Naive thymus-derived CD4-positive, alpha-beta T cell (primary cell): ENCODE measurements at regions not wholly inside any gene's neighbourhood (a gene's known extent, or its start where the extent isn't known, plus 50 kb on each side); places are given as distances from the start of the nearest gene placed in this dataset.

Experiments used
- ATAC-seq: fragments of 150-1000 bp; cut with Tn5 transposase; 2 replicates; pipeline ENCODE4 v1.10.0; 2021; ENCODE audit warnings: mild to moderate bottlenecking, moderate library complexity
- CTCF ChIA-PET: fragments of 350-600 bp; sonication (Branson Sonifier 250); formaldehyde crosslinking; loops from one replicate; lab custom pipeline; 2021; ENCODE audit warnings: antibody characterized with exemption; lab: Charles Lee
- POLR2A ChIA-PET: fragments of 350-600 bp; sonication (Branson Sonifier 250); formaldehyde crosslinking; loops from one replicate; lab custom pipeline; 2021; ENCODE audit warnings: antibody characterized with exemption, inconsistent platforms; lab: Charles Lee
- DNase-seq, 9 donors: peaks; one replicate each; pipeline versions ENCODE4 v3.0.0 to v3.0.0-alpha.2; 2020 to 2022; ENCODE audit warnings: mixed read lengths in 1 of 9
- H3K27ac ChIP-seq: one replicate; pipeline ENCODE4 v1.7.0; 2013; ENCODE audit warnings: mild to moderate bottlenecking, low read depth, low read length, moderate library complexity
- H3K27me3 ChIP-seq, 2 donors: one replicate each; pipeline ENCODE4 v1.7.0; 2013; ENCODE audit warnings: low read length in 2 of 2, mild to moderate bottlenecking in 2 of 2, moderate library complexity in 2 of 2; ENCODE audit not compliant: control insufficient read depth in 2 of 2, insufficient read depth in 2 of 2
- H3K36me3 ChIP-seq, 3 experiments: 1 replicate in 2 of 3; 2 replicates in 1 of 3; pipeline ENCODE4 v1.7.0; 2013; ENCODE audit warnings: low read length in 3 of 3, mild to moderate bottlenecking in 3 of 3, moderate library complexity in 1 of 3; ENCODE audit not compliant: insufficient read depth in 3 of 3, control insufficient read depth in 2 of 3
- H3K4me1 ChIP-seq, 2 donors: one replicate each; pipeline ENCODE4 v1.7.0; 2013; ENCODE audit warnings: low read length in 2 of 2, mild to moderate bottlenecking in 2 of 2, moderate library complexity in 1 of 2; ENCODE audit not compliant: control insufficient read depth in 2 of 2, insufficient read depth in 2 of 2
- H3K4me3 ChIP-seq: 2 replicates; pipeline ENCODE4 v1.7.0; 2013; ENCODE audit warnings: mild to moderate bottlenecking, low read length
- H3K9me3 ChIP-seq, 3 experiments: 1 replicate in 2 of 3; 2 replicates in 1 of 3; pipeline ENCODE4 v1.7.0; 2013; ENCODE audit warnings: low read length in 3 of 3; ENCODE audit not compliant: control insufficient read depth in 2 of 3
- H3K27ac Mint-ChIP-seq, 9 donors: one replicate each; pipeline ENCODE4 v1.8.0; 2020 to 2022; ENCODE audit warnings: mixed read lengths in 9 of 9, mild to moderate bottlenecking in 8 of 9, moderate library complexity in 5 of 9, inconsistent platforms in 2 of 9
- H3K27me3 Mint-ChIP-seq, 5 donors: one replicate each; pipeline ENCODE4 v1.8.0; 2021 to 2022; ENCODE audit warnings: mixed read lengths in 5 of 5, mild to moderate bottlenecking in 1 of 5
- H3K36me3 Mint-ChIP-seq, 5 donors: one replicate each; pipeline ENCODE4 v1.8.0; 2020 to 2022; ENCODE audit warnings: mixed read lengths in 5 of 5, mild to moderate bottlenecking in 3 of 5, inconsistent platforms in 1 of 5
- H3K4me1 Mint-ChIP-seq, 7 donors: one replicate each; pipeline ENCODE4 v1.8.0; 2020 to 2022; ENCODE audit warnings: mixed read lengths in 7 of 7, mild to moderate bottlenecking in 3 of 7, inconsistent platforms in 1 of 7
- H3K4me3 Mint-ChIP-seq, 10 donors: one replicate each; pipeline ENCODE4 v1.8.0; 2020 to 2022; ENCODE audit warnings: mild to moderate bottlenecking in 10 of 10, mixed read lengths in 10 of 10, moderate library complexity in 6 of 10, inconsistent platforms in 2 of 10
- H3K9me3 Mint-ChIP-seq, 11 donors: one replicate each; pipeline ENCODE4 v1.8.0; 2020 to 2022; ENCODE audit warnings: mixed read lengths in 11 of 11, mild to moderate bottlenecking in 4 of 11, inconsistent platforms in 1 of 11, moderate library complexity in 1 of 11
- intact Hi-C, 2 donors: fragments of 100-400 bp; cut with micrococcal nuclease; formaldehyde crosslinking; loops; one replicate each; pipeline ENCODE4 v1.15.1; 2023

GRCh38 chr2:143856978-143857377 is 662.9 kb downstream of the ZEB2 start:
- Mint-ChIP-seq H3K9me3 (peaks cover 0 to 7% (median 4%) of the 10 kb centered on the region in 11 donors), H3K36me3 (peaks cover 0 to 4% (median 0%) of the 10 kb centered on the region in 5 donors), H3K27ac (no peak overlapping the region), H3K27me3 (peaks cover 4 to 8% (median 5%) of the 10 kb centered on the region in 5 donors), H3K4me1 (no peaks in the 10 kb centered on the region), H3K4me3 (no peak overlapping the region)
- H3K4me1 ChIP-seq = no peaks in the 10 kb centered on the region
- H3K27ac ChIP-seq = no peak overlapping the region
- intact Hi-C loops = no loop called here
- ATAC-seq (no peak), DNase-seq (no peak)
- H3K36me3 ChIP-seq = no peaks in the 10 kb centered on the region
- no peaks in the 10 kb centered on the region for H3K9me3 ChIP-seq
- POLR2A ChIA-PET = no interaction called here
- no peak overlapping the region for H3K4me3 ChIP-seq
- no peaks in the 10 kb centered on the region for H3K27me3 ChIP-seq
- CTCF ChIA-PET = no interaction called here

GRCh38 chr2:143852759-143853158 is 667.2 kb downstream of the ZEB2 start:
- no peak for DNase-seq
- Mint-ChIP-seq H3K4me3 (no peak overlapping the region), H3K27me3 (peaks cover 17 to 28% (median 22%) of the 10 kb centered on the region in 5 donors), H3K4me1 (no peaks in the 10 kb centered on the region), H3K9me3 (peaks cover 0 to 2% (median 0%) of the 10 kb centered on the region in 11 donors), H3K27ac (no peak overlapping the region), H3K36me3 (no peaks in the 10 kb centered on the region)
- ChIA-PET CTCF (no interaction called here), POLR2A (no interaction called here)
- H3K4me1 ChIP-seq = no peaks in the 10 kb centered on the region
- no peaks in the 10 kb centered on the region for H3K27me3 ChIP-seq
- H3K36me3 ChIP-seq = no peaks in the 10 kb centered on the region
- intact Hi-C loops = no loop called here
- no peak overlapping the region for H3K27ac ChIP-seq
- ATAC-seq = no peak
- H3K9me3 ChIP-seq = no peaks in the 10 kb centered on the region
- H3K4me3 ChIP-seq = no peak overlapping the region

- intact Hi-C loops = no loop called here
- Histone ChIP-seq H3K27me3 (no peaks in the 10 kb centered on the region), H3K9me3 (no peaks in the 10 kb centered on the region), H3K4me1 (no peaks in the 10 kb centered on the region), H3K4me3 (no peak overlapping the region), H3K27ac (no peak overlapping the region), H3K36me3 (no peaks in the 10 kb centered on the region)
- CTCF ChIA-PET = no interaction called here
- ATAC-seq (no peak), DNase-seq (no peak)
- Mint-ChIP-seq H3K9me3 (peaks cover 0 to 4% (median 0%) of the 10 kb centered on the region in 11 donors), H3K27ac (no peak overlapping the region), H3K27me3 (peaks cover 22 to 44% (median 33%) of the 10 kb centered on the region in 5 donors), H3K4me1 (peaks cover 0 to 2% (median 0%) of the 10 kb centered on the region in 7 donors), H3K4me3 (no peak overlapping the region), H3K36me3 (no peaks in the 10 kb centered on the region)
- POLR2A ChIA-PET = no interaction called here
Observed at GRCh38 chr2:143850084-143850483, 669.8 kb downstream of the ZEB2 start.

GRCh38 chr2:143847257-143847656 is 672.7 kb downstream of the ZEB2 start:
- intact Hi-C loops = no loop called here
- Histone ChIP-seq H3K4me1 (no peaks in the 10 kb centered on the region), H3K27me3 (no peaks in the 10 kb centered on the region), H3K36me3 (no peaks in the 10 kb centered on the region), H3K27ac (no peak overlapping the region), H3K9me3 (no peaks in the 10 kb centered on the region), H3K4me3 (no peak overlapping the region)
- CTCF ChIA-PET = no interaction called here
- ATAC-seq = no peak
- H3K27me3 Mint-ChIP-seq = peaks cover 20 to 53% (median 40%) of the 10 kb centered on the region in 5 donors
- no peak overlapping the region for H3K4me3 Mint-ChIP-seq
- peaks cover 0 to 2% (median 0%) of the 10 kb centered on the region in 7 donors for H3K4me1 Mint-ChIP-seq
- no peak overlapping the region for H3K27ac Mint-ChIP-seq
- H3K36me3 Mint-ChIP-seq = no peaks in the 10 kb centered on the region
- DNase-seq = no peak
- POLR2A ChIA-PET = no interaction called here
- peaks cover 0 to 4% (median 0%) of the 10 kb centered on the region in 11 donors for H3K9me3 Mint-ChIP-seq

- Mint-ChIP-seq H3K9me3 (peaks cover 0 to 4% (median 0%) of the 10 kb centered on the region in 11 donors), H3K4me3 (no peak overlapping the region), H3K36me3 (no peaks in the 10 kb centered on the region), H3K27ac (no peak overlapping the region), H3K4me1 (peaks cover 0 to 2% (median 0%) of the 10 kb centered on the region in 7 donors), H3K27me3 (peaks cover 10 to 45% (median 25%) of the 10 kb centered on the region in 5 donors)
- CTCF ChIA-PET = no interaction called here
- Histone ChIP-seq H3K36me3 (no peaks in the 10 kb centered on the region), H3K4me3 (no peak overlapping the region), H3K9me3 (no peaks in the 10 kb centered on the region), H3K4me1 (no peaks in the 10 kb centered on the region), H3K27me3 (no peaks in the 10 kb centered on the region), H3K27ac (no peak overlapping the region)
- intact Hi-C loops = no loop called here
- no peak for ATAC-seq
- POLR2A ChIA-PET = no interaction called here
- DNase-seq = no peak
Observed at GRCh38 chr2:143844986-143845385, 674.9 kb downstream of the ZEB2 start.

GRCh38 chr2:143843686-143844085 is 676.2 kb downstream of the ZEB2 start:
- CTCF ChIA-PET = no interaction called here
- POLR2A ChIA-PET = no interaction called here
- ATAC-seq = no peak
- Mint-ChIP-seq H3K36me3 (no peaks in the 10 kb centered on the region), H3K4me1 (peaks cover 0 to 2% (median 0%) of the 10 kb centered on the region in 7 donors), H3K9me3 (peaks cover 0 to 4% (median 0%) of the 10 kb centered on the region in 11 donors), H3K27ac (no peak overlapping the region), H3K4me3 (no peak overlapping the region), H3K27me3 (peaks cover 10 to 41% (median 24%) of the 10 kb centered on the region in 5 donors)
- Histone ChIP-seq H3K27ac (no peak overlapping the region), H3K27me3 (no peaks in the 10 kb centered on the region), H3K9me3 (no peaks in the 10 kb centered on the region), H3K36me3 (no peaks in the 10 kb centered on the region), H3K4me1 (no peaks in the 10 kb centered on the region), H3K4me3 (no peak overlapping the region)
- intact Hi-C loops = no loop called here
- DNase-seq = no peak

- intact Hi-C loops = no loop called here
- ChIA-PET POLR2A (no interaction called here), CTCF (no interaction called here)
- H3K27ac Mint-ChIP-seq = no peak overlapping the region
- no peaks in the 10 kb centered on the region for H3K4me1 ChIP-seq
- H3K9me3 ChIP-seq = no peaks in the 10 kb centered on the region
- peaks cover 0 to 4% (median 0%) of the 10 kb centered on the region in 11 donors for H3K9me3 Mint-ChIP-seq
- H3K4me3 ChIP-seq = no peak overlapping the region
- H3K4me1 Mint-ChIP-seq = peaks cover 0 to 2% (median 0%) of the 10 kb centered on the region in 7 donors
- no peaks in the 10 kb centered on the region for H3K36me3 ChIP-seq
- no peaks in the 10 kb centered on the region for H3K36me3 Mint-ChIP-seq
- peaks cover 7 to 44% (median 24%) of the 10 kb centered on the region in 5 donors for H3K27me3 Mint-ChIP-seq
- ATAC-seq = no peak
- DNase-seq = no peak
- no peak overlapping the region for H3K4me3 Mint-ChIP-seq
- no peaks in the 10 kb centered on the region for H3K27me3 ChIP-seq
- no peak overlapping the region for H3K27ac ChIP-seq
Observed at GRCh38 chr2:143842836-143843235, 677.1 kb downstream of the ZEB2 start.
